Fibroblast of lung (primary cell): ENCODE measurements at regions not wholly inside any gene's neighbourhood (a gene's known extent, or its start where the extent isn't known, plus 50 kb on each side); places are given as distances from the start of the nearest gene placed in this dataset.

Experiments
- DNase-seq, 2 donors: peaks; one replicate each; pipeline versions ENCODE4 v3.0.0 to v3.0.0-alpha.2; 2010; ENCODE audit warnings: low read depth in 2 of 2
- H2AFZ ChIP-seq: 2 replicates; pipeline ENCODE4 v1.5.1; 2012; ENCODE audit warnings: low read length, control low read depth, inconsistent platforms
- H3K27ac ChIP-seq: 2 replicates; pipeline ENCODE4 v1.5.1; 2011; ENCODE audit warnings: low read length, control low read depth; ENCODE audit not compliant: insufficient read depth
- H3K27me3 ChIP-seq: 2 replicates; pipeline ENCODE4 v1.5.1; 2011; ENCODE audit warnings: mild to moderate bottlenecking, low read length; ENCODE audit not compliant: control insufficient read depth, insufficient read depth
- H3K36me3 ChIP-seq: 2 replicates; pipeline ENCODE4 v1.5.1; 2011; ENCODE audit warnings: low read length; ENCODE audit not compliant: control insufficient read depth, insufficient read depth
- H3K4me1 ChIP-seq: 2 replicates; pipeline ENCODE4 v1.5.1; 2011; ENCODE audit warnings: low read length; ENCODE audit not compliant: control insufficient read depth, insufficient read depth; ENCODE audit errors: extremely low read depth
- H3K4me2 ChIP-seq: 2 replicates; pipeline ENCODE4 v1.5.1; 2011; ENCODE audit warnings: low read length, control low read depth; ENCODE audit not compliant: insufficient read depth; ENCODE audit errors: extremely low read depth
- H3K4me3 ChIP-seq, 4 experiments: fragments of 200-600 bp in 1 of 4; sonication (generic) in 1 of 4; replicated peaks in 1 of 4; 2 replicates each; pipeline ENCODE4 v1.5.1; 2011 to 2016; ENCODE audit warnings: low read length in 4 of 4, low read depth in 3 of 4, mild to moderate bottlenecking in 3 of 4, control low read depth in 2 of 4, inconsistent platforms in 1 of 4, mixed read lengths in 1 of 4; ENCODE audit not compliant: insufficient read depth in 1 of 4; ENCODE audit errors: control extremely low read depth in 1 of 4
- H3K79me2 ChIP-seq: 2 replicates; pipeline ENCODE4 v1.5.1; 2012; ENCODE audit warnings: mild to moderate bottlenecking, low read length, inconsistent platforms; ENCODE audit not compliant: control insufficient read depth, insufficient read depth
- H3K9ac ChIP-seq: 2 replicates; pipeline ENCODE4 v1.5.1; 2011; ENCODE audit warnings: mild to moderate bottlenecking, low read length, control low read depth; ENCODE audit not compliant: insufficient read depth
- H3K9me3 ChIP-seq: 2 replicates; pipeline ENCODE4 v1.5.1; 2012; ENCODE audit warnings: low read depth, low read length; ENCODE audit not compliant: control insufficient read depth, insufficient read depth
- H4K20me1 ChIP-seq: 2 replicates; pipeline ENCODE4 v1.5.1; 2011; ENCODE audit warnings: low read length; ENCODE audit not compliant: control insufficient read depth, insufficient read depth; ENCODE audit errors: extremely low read depth
- EZH2 ChIP-seq: IDR thresholded peaks from 2 replicates; pipeline ENCODE4 v1.5.1; 2012; ENCODE audit warnings: low read length, control low read depth, mild to moderate bottlenecking; ENCODE audit errors: missing control alignments
- TF ChIP-seq, protein P1 (sequence below), 2 donors: IDR thresholded peaks in 1 of 2; conservative IDR thresholded peaks in 1 of 2; 1 replicate in 1 of 2; 2 replicates in 1 of 2; pipeline ENCODE4 v1.5.1; 2011 to 2012; ENCODE audit warnings: low read length in 2 of 2, control low read depth in 1 of 2, inconsistent platforms in 1 of 2, low read depth in 1 of 2, mild to moderate bottlenecking in 1 of 2

DNA sequence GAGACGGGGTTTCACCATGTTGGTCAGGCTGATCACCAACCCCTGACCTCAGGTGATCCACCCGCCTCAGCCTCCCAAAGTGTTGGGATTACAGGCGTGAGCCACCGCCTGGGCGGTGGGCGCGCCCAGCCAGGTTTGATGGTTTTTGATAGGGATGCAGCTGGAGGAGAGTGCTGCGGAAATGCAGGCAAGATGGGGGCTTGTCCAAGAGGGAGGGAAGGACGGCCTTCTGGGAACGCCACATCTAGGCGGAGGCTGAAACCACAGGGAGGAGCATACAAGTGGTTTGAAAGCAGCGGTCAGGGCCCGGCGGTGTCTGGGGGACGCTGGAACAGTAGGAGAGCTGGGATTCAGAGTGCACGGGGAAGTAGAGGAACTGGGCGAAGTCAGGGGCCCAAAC is 134.6 kb downstream of the VRK1 start:
- Histone ChIP-seq H4K20me1 (no peaks in the 10 kb centered on the region), H2AFZ (no peak overlapping the region), H3K4me2 (no peak overlapping the region), H3K79me2 (no peaks in the 10 kb centered on the region), H3K9ac (no peak overlapping the region), H3K27me3 (no peaks in the 10 kb centered on the region), H3K27ac (no peak overlapping the region), H3K4me3 (no peak overlapping the region), H3K9me3 (no peaks in the 10 kb centered on the region), H3K36me3 (no peaks in the 10 kb centered on the region), H3K4me1 (no peaks in the 10 kb centered on the region)
- TF ChIP-seq, protein P1, sequence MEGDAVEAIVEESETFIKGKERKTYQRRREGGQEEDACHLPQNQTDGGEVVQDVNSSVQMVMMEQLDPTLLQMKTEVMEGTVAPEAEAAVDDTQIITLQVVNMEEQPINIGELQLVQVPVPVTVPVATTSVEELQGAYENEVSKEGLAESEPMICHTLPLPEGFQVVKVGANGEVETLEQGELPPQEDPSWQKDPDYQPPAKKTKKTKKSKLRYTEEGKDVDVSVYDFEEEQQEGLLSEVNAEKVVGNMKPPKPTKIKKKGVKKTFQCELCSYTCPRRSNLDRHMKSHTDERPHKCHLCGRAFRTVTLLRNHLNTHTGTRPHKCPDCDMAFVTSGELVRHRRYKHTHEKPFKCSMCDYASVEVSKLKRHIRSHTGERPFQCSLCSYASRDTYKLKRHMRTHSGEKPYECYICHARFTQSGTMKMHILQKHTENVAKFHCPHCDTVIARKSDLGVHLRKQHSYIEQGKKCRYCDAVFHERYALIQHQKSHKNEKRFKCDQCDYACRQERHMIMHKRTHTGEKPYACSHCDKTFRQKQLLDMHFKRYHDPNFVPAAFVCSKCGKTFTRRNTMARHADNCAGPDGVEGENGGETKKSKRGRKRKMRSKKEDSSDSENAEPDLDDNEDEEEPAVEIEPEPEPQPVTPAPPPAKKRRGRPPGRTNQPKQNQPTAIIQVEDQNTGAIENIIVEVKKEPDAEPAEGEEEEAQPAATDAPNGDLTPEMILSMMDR (conservative IDR thresholded peaks at IDR 0.05 in 1 of 2, IDR thresholded peaks at IDR 0.05 in 1 of 2; ENCODE audit: low read depth in 1 of 2, low read length in 2 of 2) = no peak
- TF ChIP-seq EZH2 = no peak
- DNase-seq = no peak

- Histone ChIP-seq H3K27ac (no peak overlapping the region), H3K9ac (no peak overlapping the region), H4K20me1 (no peaks in the 10 kb centered on the region), H3K4me2 (no peak overlapping the region), H3K79me2 (no peaks in the 10 kb centered on the region), H3K4me1 (no peaks in the 10 kb centered on the region), H2AFZ (no peak overlapping the region), H3K27me3 (no peaks in the 10 kb centered on the region), H3K4me3 (no peak overlapping the region), H3K36me3 (no peaks in the 10 kb centered on the region), H3K9me3 (no peaks in the 10 kb centered on the region)
- TF ChIP-seq, protein P1 (conservative IDR thresholded peaks at IDR 0.05 in 1 of 2, IDR thresholded peaks at IDR 0.05 in 1 of 2; ENCODE audit: low read depth in 1 of 2, low read length in 2 of 2) = no peak
- TF ChIP-seq EZH2 = no peak
- no peak for DNase-seq
Observed at GRCh38 chr14:96934638-96935330, 137.6 kb downstream of the VRK1 start.

GRCh38 chr14:96938946-96939345 is 141.8 kb downstream of the VRK1 start:
- H3K27me3 ChIP-seq = no peaks in the 10 kb centered on the region
- no peak for TF ChIP-seq EZH2
- TF ChIP-seq, protein P1 (conservative IDR thresholded peaks at IDR 0.05 in 1 of 2, IDR thresholded peaks at IDR 0.05 in 1 of 2; ENCODE audit: low read depth in 1 of 2, low read length in 2 of 2) = peak in 1 of 2 donors; percentile 17
- H3K9me3 ChIP-seq = no peaks in the 10 kb centered on the region
- no peak overlapping the region for H3K27ac ChIP-seq
- no peak overlapping the region for H3K9ac ChIP-seq
- no peaks in the 10 kb centered on the region for H3K79me2 ChIP-seq
- no peaks in the 10 kb centered on the region for H4K20me1 ChIP-seq
- H3K36me3 ChIP-seq = no peaks in the 10 kb centered on the region
- no peak for DNase-seq
- H3K4me3 ChIP-seq = no peak overlapping the region
- no peak overlapping the region for H2AFZ ChIP-seq
- no peak overlapping the region for H3K4me2 ChIP-seq
- no peaks in the 10 kb centered on the region for H3K4me1 ChIP-seq
